Transverse colon (tissue), 4 donors: ENCODE measurements at regions not wholly inside any gene's neighbourhood (a gene's known extent, or its start where the extent isn't known, plus 50 kb on each side); places are given as distances from the start of the nearest gene placed in this dataset.

Source experiments
- CTCF ChIP-seq, 5 experiments: fragments of 200-600 bp in 3 of 5; fragments of 450-650 bp in 2 of 5; sonication (generic) in 3 of 5; IDR thresholded peaks; 1 replicate in 2 of 5; 2 replicates in 3 of 5; pipeline ENCODE4 v1.5.1; 2016 to 2017; ENCODE audit warnings: antibody characterized with exemption in 5 of 5, inconsistent platforms in 3 of 5, mild to moderate bottlenecking in 2 of 5, moderate library complexity in 1 of 5
- POLR2A ChIP-seq: fragments of 450-650 bp; IDR thresholded peaks from one replicate; pipeline ENCODE4 v1.6.1; 2016; ENCODE audit warnings: antibody characterized with exemption, mild to moderate bottlenecking, moderate library complexity
- POLR2AphosphoS5 ChIP-seq, 3 donors: sonication (generic); formaldehyde crosslinking; IDR thresholded peaks; one replicate each; pipeline ENCODE4 v1.6.1; 2016; ENCODE audit warnings: antibody characterized with exemption in 3 of 3

GRCh38 chr5:4405614-4406219, 734.4 kb upstream of the ADAMTS16 start:
- TF ChIP-seq CTCF (IDR thresholded peaks at IDR 0.05) (no peak), POLR2AphosphoS5 (IDR thresholded peaks at IDR 0.05) (no peak), POLR2A (no peak)
